ENCODE measurements at regions not wholly inside any gene's neighbourhood (a gene's known extent, or its start where the extent isn't known, plus 50 kb on each side); places are given as distances from the start of the nearest gene placed in this dataset.

- TF ChIP-seq ZBTB33 (IDR thresholded peaks at IDR 0.05; ENCODE audit: extremely low read depth, insufficient replicate concordance, low read length) (no peak), CBX3 (IDR thresholded peaks at IDR 0.05; ENCODE audit: low read depth) (no peak), SRF (IDR thresholded peaks at IDR 0.05; ENCODE audit: low read depth) (no peak), ATF3 (IDR thresholded peaks at IDR 0.05) (no peak)
These were observed 71.7 kb downstream of the ARL4A start (continued) for GRCh38 chr7:12759151-12759550.

GRCh38 chr7:12761111-12761510, 73.7 kb downstream of the ARL4A start:
- peaks cover 0 to 7% of the 10 kb centered on the region in 2 experiments; a peak in 2 of 4 replicates for H3K4me1 ChIP-seq (ENCODE audit: control insufficient read depth in 1 of 2, insufficient read depth in 2 of 2, low read length in 2 of 2)
- no peak overlapping the region for H2AFZ ChIP-seq (ENCODE audit: low read depth, low read length, poor library complexity, severe bottlenecking)
- no peaks in the 10 kb centered on the region for H3K79me2 ChIP-seq (ENCODE audit: insufficient read depth, low read length)
- BruUV-seq (replicated peaks) = no TSS peak
- intact Hi-C loops (cut with micrococcal nuclease) = no loop called here
- CTCF ChIA-PET = no interaction called here
- H3K4me2 ChIP-seq (ENCODE audit: low read length) = no peak overlapping the region
- no peaks in the 10 kb centered on the region for H4K20me1 ChIP-seq (ENCODE audit: insufficient read depth)
- ATAC-seq = no peak
- POLR2A ChIA-PET = no interaction called here
- H3K27me3 ChIP-seq (ENCODE audit: insufficient read depth, low read length) = no peaks in the 10 kb centered on the region
- no peak for DNase-seq (ENCODE audit: low read depth, low spot score)
- H3K36me3 ChIP-seq (ENCODE audit: control insufficient read depth in 1 of 2, insufficient read depth in 2 of 2, low read length in 2 of 2) = no peaks in the 10 kb centered on the region
- H3K9me2 ChIP-seq (ENCODE audit: insufficient read depth) = no peaks in the 10 kb centered on the region
- no peak for TF ChIP-seq ELF1 (IDR thresholded peaks at IDR 0.05; ENCODE audit: borderline replicate concordance, low read depth)
- TF ChIP-seq CEBPB (IDR thresholded peaks at IDR 0.05; ENCODE audit: low read depth) = no peak
- TF ChIP-seq EZH2 (IDR thresholded peaks at IDR 0.05) = no peak
- TF ChIP-seq EGR1 (IDR thresholded peaks at IDR 0.05; ENCODE audit: low read depth) = no peak
- TF ChIP-seq SP1 (IDR thresholded peaks at IDR 0.05; ENCODE audit: low read depth) = no peak
- no peak for TF ChIP-seq REST (IDR thresholded peaks at IDR 0.05; ENCODE audit: low read depth)
- no peak for TF ChIP-seq YY1 (IDR thresholded peaks at IDR 0.05; ENCODE audit: extremely low read depth, insufficient replicate concordance, low read depth, low read length)
- no peak for TF ChIP-seq MAX (IDR thresholded peaks at IDR 0.05)
- no peak for TF ChIP-seq TCF7L2 (IDR thresholded peaks at IDR 0.05; ENCODE audit: borderline replicate concordance, extremely low read depth, insufficient read depth, insufficient read length)
- TF ChIP-seq ZBTB33 (IDR thresholded peaks at IDR 0.05; ENCODE audit: extremely low read depth, insufficient replicate concordance, low read length) = no peak
- no peaks in the 10 kb centered on the region for H3K9me3 ChIP-seq (ENCODE audit: control insufficient read depth in 1 of 2, insufficient read depth in 1 of 2, low read depth in 1 of 2, low read length in 2 of 2)
- no peak overlapping the region for H3K27ac ChIP-seq (ENCODE audit: low read depth, low read length)
- RAD21 ChIA-PET (ENCODE audit: low non-redundant PET in 1 of 2, low total read pairs in 2 of 2, uncharacterized antibody in 2 of 2, unreplicated experiment in 2 of 2) = no interaction called here
- H3K9ac ChIP-seq (ENCODE audit: low read length) = no peak overlapping the region
- no peak overlapping the region for H3K4me3 ChIP-seq (replicated peaks in 1 of 2; ENCODE audit: low read depth in 1 of 2, low read length in 2 of 2)

Measured in HCT116 (cell line).